HG02759 (cell line): ENCODE measurements at regions not wholly inside any gene's neighbourhood (a gene's known extent, or its start where the extent isn't known, plus 50 kb on each side); places are given as distances from the start of the nearest gene placed in this dataset.
"Not testable (repeated sequence)": the region's sequence is repeated elsewhere in the genome, so short reads cannot be mapped to it uniquely, and the experiment has no call there.

Experiments
- ATAC-seq: cut with Tn5 transposase; IDR thresholded peaks from one replicate; pipeline ENCODE4 v1.9.1; 2021; ENCODE audit warnings: mild to moderate bottlenecking, moderate library complexity; ENCODE audit not compliant: unreplicated experiment

- no peak for ATAC-seq
Observed at GRCh38 chr18:8912348-8913326, 189.9 kb upstream of the NDUFV2 start.

- not testable (repeated sequence) for ATAC-seq
Observed at GRCh38 chr18:8913606-8914403, 188.7 kb upstream of the NDUFV2 start.

GRCh38 chr18:8914404-8915264 is 187.9 kb upstream of the NDUFV2 start:
- not testable (repeated sequence) for ATAC-seq

- ATAC-seq = not testable (repeated sequence)
Observed at GRCh38 chr18:8920856-8921787, 181.4 kb upstream of the NDUFV2 start.

- ATAC-seq = no peak
Observed at GRCh38 chr18:8926464-8926863, 176.0 kb upstream of the NDUFV2 start.

GRCh38 chr18:8928044-8928443 is 174.5 kb upstream of the NDUFV2 start:
- ATAC-seq = no peak

- ATAC-seq = no peak
Observed at GRCh38 chr18:8928847-8929780, 173.4 kb upstream of the NDUFV2 start.

- ATAC-seq = no peak
Observed at GRCh38 chr18:8930990-8931616, 171.4 kb upstream of the NDUFV2 start.

- ATAC-seq = no peak
Observed at GRCh38 chr18:8932866-8933265, 169.6 kb upstream of the NDUFV2 start.

GRCh38 chr18:8933714-8934284 is 168.7 kb upstream of the NDUFV2 start:
- ATAC-seq = no peak

GRCh38 chr18:8935346-8935745 is 167.2 kb upstream of the NDUFV2 start:
- ATAC-seq = not testable (repeated sequence)

GRCh38 chr18:8936619-8937018 is 165.9 kb upstream of the NDUFV2 start:
- no peak for ATAC-seq

GRCh38 chr18:8937160-8938094 is 165.1 kb upstream of the NDUFV2 start:
- no peak for ATAC-seq

- no peak for ATAC-seq
Observed at GRCh38 chr18:8938817-8939216, 163.7 kb upstream of the NDUFV2 start.

- no peak for ATAC-seq
Observed at GRCh38 chr18:8942021-8942908, 160.2 kb upstream of the NDUFV2 start.
